SH-SY5Y (cell line): ENCODE measurements at regions not wholly inside any gene's neighbourhood (a gene's known extent, or its start where the extent isn't known, plus 50 kb on each side); places are given as distances from the start of the nearest gene placed in this dataset.

Experiments
- GATA2 ChIP-seq: IDR thresholded peaks from 2 replicates; pipeline ENCODE4 v1.6.1; 2011; ENCODE audit warnings: mild to moderate bottlenecking, low read depth, low read length
- GATA3 ChIP-seq: IDR thresholded peaks from 2 replicates; pipeline ENCODE4 v1.6.1; 2011; ENCODE audit warnings: low read depth, mild to moderate bottlenecking, low read length, moderate library complexity

DNA sequence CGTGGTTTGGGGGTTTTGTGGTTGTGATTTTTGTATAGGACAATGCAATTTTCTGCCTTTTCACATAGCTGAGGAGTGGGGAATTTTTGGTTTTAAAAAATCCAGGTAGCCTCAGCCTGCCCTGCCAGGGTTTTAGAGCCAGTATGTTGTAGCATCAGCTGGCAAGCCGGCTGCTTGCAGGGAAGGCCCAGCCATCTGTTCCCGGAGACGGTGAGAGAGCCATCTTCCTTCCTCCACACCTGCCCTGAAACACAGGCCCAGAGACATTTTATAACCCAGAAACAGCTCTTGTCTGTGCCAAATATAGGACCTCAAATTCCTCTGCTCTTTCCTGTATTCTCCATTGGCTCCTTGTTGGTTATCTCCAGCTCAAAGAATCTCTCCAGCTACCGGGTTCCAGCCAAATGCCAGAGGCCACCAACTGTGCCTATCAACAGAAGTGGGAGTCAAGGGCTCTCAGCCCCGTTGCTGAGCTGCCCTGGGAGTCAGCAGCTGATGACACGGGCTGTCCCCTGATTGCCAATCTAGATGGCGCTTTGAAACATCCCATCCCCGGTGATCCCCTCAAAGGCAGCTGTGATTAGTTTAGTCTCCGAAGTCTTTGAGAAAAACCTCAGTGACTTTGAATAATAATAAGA lies 595.2 kb downstream of the MID1IP1 start:
- TF ChIP-seq GATA2 = no peak
- TF ChIP-seq GATA3 = no peak
